Progenitor cell of endocrine pancreas (in vitro differentiated cells): ENCODE measurements at regions not wholly inside any gene's neighbourhood (a gene's known extent, or its start where the extent isn't known, plus 50 kb on each side); places are given as distances from the start of the nearest gene placed in this dataset.

Experiments used
- DNase-seq: peaks from one replicate; pipeline ENCODE4 v3.0.0; 2021; ENCODE audit warnings: low spot score; ENCODE audit not compliant: unreplicated experiment
- H3K27ac Mint-ChIP-seq: 2 replicates; pipeline ENCODE4 v1.8.0; 2021; ENCODE audit warnings: mild to moderate bottlenecking, moderate library complexity, mixed read lengths
- H3K27me3 Mint-ChIP-seq: 2 replicates; pipeline ENCODE4 v1.8.0; 2021; ENCODE audit warnings: mixed read lengths
- H3K36me3 Mint-ChIP-seq: 2 replicates; pipeline ENCODE4 v1.8.0; 2022; ENCODE audit warnings: mixed read lengths; ENCODE audit not compliant: insufficient read depth
- H3K4me1 Mint-ChIP-seq: 2 replicates; pipeline ENCODE4 v1.8.0; 2021; ENCODE audit warnings: low read depth, mixed read lengths
- H3K4me3 Mint-ChIP-seq: 2 replicates; pipeline ENCODE4 v1.8.0; 2021; ENCODE audit warnings: low read depth, mild to moderate bottlenecking, moderate library complexity, mixed read lengths
- H3K9me3 Mint-ChIP-seq: 2 replicates; pipeline ENCODE4 v1.8.0; 2021; ENCODE audit warnings: low read depth, mixed read lengths
- CTCF ChIP-seq: fragments of 200-600 bp; sonication (generic); IDR thresholded peaks from one replicate; pipeline ENCODE4 v1.5.0; 2021; ENCODE audit warnings: antibody characterized with exemption, mild to moderate bottlenecking; ENCODE audit not compliant: unreplicated experiment

GRCh38 chr3:153331676-153332075 lies 169.7 kb downstream of the RAP2B start:
- Mint-ChIP-seq H3K9me3 (no peaks in the 10 kb centered on the region), H3K4me3 (no peak overlapping the region), H3K4me1 (no peaks in the 10 kb centered on the region), H3K27ac (no peak overlapping the region), H3K27me3 (no peaks in the 10 kb centered on the region), H3K36me3 (no peaks in the 10 kb centered on the region)
- no peak for TF ChIP-seq CTCF
- DNase-seq, result no peak

GRCh38 chr3:153334558-153334957 lies 172.5 kb downstream of the RAP2B start:
- Mint-ChIP-seq H3K27ac (no peak overlapping the region), H3K27me3 (no peaks in the 10 kb centered on the region), H3K9me3 (no peaks in the 10 kb centered on the region), H3K4me3 (no peak overlapping the region), H3K36me3 (no peaks in the 10 kb centered on the region), H3K4me1 (no peaks in the 10 kb centered on the region)
- TF ChIP-seq CTCF, result no peak
- no peak for DNase-seq

GRCh38 chr3:153337369-153337768 lies 175.3 kb downstream of the RAP2B start:
- Mint-ChIP-seq H3K27ac (no peak overlapping the region), H3K36me3 (no peaks in the 10 kb centered on the region), H3K9me3 (peaks cover 6% of the 10 kb centered on the region), H3K27me3 (no peaks in the 10 kb centered on the region), H3K4me3 (no peak overlapping the region), H3K4me1 (no peaks in the 10 kb centered on the region)
- DNase-seq, result no peak
- no peak for TF ChIP-seq CTCF

- peaks cover 3% of the 10 kb centered on the region for H3K4me1 Mint-ChIP-seq
- no peak for TF ChIP-seq CTCF
- H3K36me3 Mint-ChIP-seq, result no peaks in the 10 kb centered on the region
- H3K27ac Mint-ChIP-seq, result no peak overlapping the region
- no peak overlapping the region for H3K4me3 Mint-ChIP-seq
- peaks cover 6% of the 10 kb centered on the region for H3K9me3 Mint-ChIP-seq
- DNase-seq, result no peak
- H3K27me3 Mint-ChIP-seq, result no peaks in the 10 kb centered on the region
These were observed 176.5 kb downstream of the RAP2B start for GRCh38 chr3:153338487-153338886.

GRCh38 chr3:153339065-153339464 lies 177.0 kb downstream of the RAP2B start:
- H3K36me3 Mint-ChIP-seq, result no peaks in the 10 kb centered on the region
- H3K9me3 Mint-ChIP-seq, result peaks cover 6% of the 10 kb centered on the region
- peaks cover 6% of the 10 kb centered on the region for H3K4me1 Mint-ChIP-seq
- no peak overlapping the region for H3K4me3 Mint-ChIP-seq
- no peak overlapping the region for H3K27ac Mint-ChIP-seq
- H3K27me3 Mint-ChIP-seq, result no peaks in the 10 kb centered on the region
- no peak for TF ChIP-seq CTCF
- DNase-seq, result no peak
